ENCODE measurements at regions not wholly inside any gene's neighbourhood (a gene's known extent, or its start where the extent isn't known, plus 50 kb on each side); places are given as distances from the start of the nearest gene placed in this dataset.

DNA sequence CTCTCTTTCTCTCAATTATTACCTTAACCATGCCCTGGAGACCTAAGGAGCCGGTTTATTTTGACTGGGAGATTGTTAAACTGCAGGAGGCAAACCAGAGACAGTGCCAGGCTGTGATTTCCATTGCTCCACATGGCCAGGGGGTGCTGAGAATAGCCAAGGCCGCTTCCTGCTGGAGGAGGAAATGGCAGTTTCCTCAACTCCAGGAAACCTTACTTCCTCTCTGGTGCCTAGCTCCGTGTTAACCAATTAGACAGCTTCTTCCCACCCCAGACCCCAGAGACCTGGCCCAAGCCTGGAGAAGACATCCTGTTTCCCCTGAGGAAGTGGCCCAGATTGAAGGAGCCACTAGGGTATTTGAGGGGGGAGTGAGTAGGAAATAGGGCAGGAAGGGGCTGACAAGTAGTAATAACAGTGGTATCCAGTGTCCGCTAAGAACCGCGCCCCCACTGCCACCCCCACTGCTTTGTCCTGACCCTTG, 161.2 kb downstream of the PLPP3 start:
- TF ChIP-seq, protein P1, sequence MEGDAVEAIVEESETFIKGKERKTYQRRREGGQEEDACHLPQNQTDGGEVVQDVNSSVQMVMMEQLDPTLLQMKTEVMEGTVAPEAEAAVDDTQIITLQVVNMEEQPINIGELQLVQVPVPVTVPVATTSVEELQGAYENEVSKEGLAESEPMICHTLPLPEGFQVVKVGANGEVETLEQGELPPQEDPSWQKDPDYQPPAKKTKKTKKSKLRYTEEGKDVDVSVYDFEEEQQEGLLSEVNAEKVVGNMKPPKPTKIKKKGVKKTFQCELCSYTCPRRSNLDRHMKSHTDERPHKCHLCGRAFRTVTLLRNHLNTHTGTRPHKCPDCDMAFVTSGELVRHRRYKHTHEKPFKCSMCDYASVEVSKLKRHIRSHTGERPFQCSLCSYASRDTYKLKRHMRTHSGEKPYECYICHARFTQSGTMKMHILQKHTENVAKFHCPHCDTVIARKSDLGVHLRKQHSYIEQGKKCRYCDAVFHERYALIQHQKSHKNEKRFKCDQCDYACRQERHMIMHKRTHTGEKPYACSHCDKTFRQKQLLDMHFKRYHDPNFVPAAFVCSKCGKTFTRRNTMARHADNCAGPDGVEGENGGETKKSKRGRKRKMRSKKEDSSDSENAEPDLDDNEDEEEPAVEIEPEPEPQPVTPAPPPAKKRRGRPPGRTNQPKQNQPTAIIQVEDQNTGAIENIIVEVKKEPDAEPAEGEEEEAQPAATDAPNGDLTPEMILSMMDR (IDR thresholded peaks at IDR 0.05) = no peak
- TF ChIP-seq POLR2A (IDR thresholded peaks at IDR 0.05) = no peak

Measured in tibial nerve (tissue), 3 donors.